PC-9 (cell line): ENCODE measurements at regions not wholly inside any gene's neighbourhood (a gene's known extent, or its start where the extent isn't known, plus 50 kb on each side); places are given as distances from the start of the nearest gene placed in this dataset.

Experiments used
- BruUV-seq: library from RNA; stranded (reverse); fragments of 400-500 nt; replicated peaks from 2 replicates; lab custom pipeline; 2021; lab: Mats Ljungman, UMichigan
- CTCF ChIA-PET: fragments of 300-600 bp; sonication (Branson Sonifier 250); formaldehyde crosslinking; loops from one replicate; lab custom pipeline; 2022; ENCODE audit warnings: antibody characterized with exemption; lab: Charles Lee
- POLR2A ChIA-PET: fragments of 300-600 bp; sonication (Branson Sonifier 250); formaldehyde crosslinking; loops from one replicate; lab custom pipeline; 2022; ENCODE audit warnings: antibody characterized with exemption; ENCODE audit not compliant: unreplicated experiment; lab: Charles Lee
- DNase-seq, 2 experiments: peaks; one replicate each; pipeline versions ENCODE4 v3.0.0 to v3.0.0-alpha.2; 2015 to 2022; ENCODE audit warnings: mixed read lengths in 1 of 2
- H2AFZ ChIP-seq: fragments of 200-600 bp; sonication (generic); 2 replicates; pipeline ENCODE4 v1.8.1; 2017; ENCODE audit warnings: antibody characterized with exemption
- H3F3A ChIP-seq: fragments of 200-600 bp; sonication (generic); 2 replicates; pipeline ENCODE4 v1.8.1; 2017; ENCODE audit warnings: antibody characterized with exemption, mild to moderate bottlenecking, low read depth; ENCODE audit not compliant: insufficient read depth
- H3K27ac ChIP-seq: fragments of 200-600 bp; sonication (generic); 2 replicates; pipeline ENCODE4 v1.6.1; 2016; ENCODE audit warnings: mixed run types
- H3K27me3 ChIP-seq: fragments of 200-600 bp; sonication (generic); 2 replicates; pipeline ENCODE4 v1.6.1; 2016; ENCODE audit warnings: low read depth, mixed run types; ENCODE audit not compliant: insufficient read depth
- H3K36me3 ChIP-seq: fragments of 200-600 bp; sonication (generic); 2 replicates; pipeline ENCODE4 v1.6.1; 2016; ENCODE audit warnings: low read depth, mixed run types
- H3K4me1 ChIP-seq: fragments of 200-600 bp; sonication (generic); replicated peaks from 2 replicates; pipeline ENCODE4 v1.6.1; 2016; ENCODE audit warnings: mixed run types; ENCODE audit not compliant: insufficient read depth
- H3K4me2 ChIP-seq: fragments of 200-600 bp; sonication (generic); 2 replicates; pipeline ENCODE4 v1.6.1; 2017; ENCODE audit warnings: mixed run types
- H3K4me3 ChIP-seq: fragments of 200-600 bp; sonication (generic); 2 replicates; pipeline ENCODE4 v1.6.1; 2016; ENCODE audit warnings: mixed run types
- H3K79me2 ChIP-seq: fragments of 200-600 bp; sonication (generic); 2 replicates; pipeline ENCODE4 v1.6.1; 2017; ENCODE audit warnings: low read depth, mixed run types
- H3K9me2 ChIP-seq: fragments of 200-600 bp; sonication (generic); 2 replicates; pipeline ENCODE4 v1.8.1; 2017; ENCODE audit warnings: mild to moderate bottlenecking; ENCODE audit not compliant: insufficient read depth
- H3K9me3 ChIP-seq: fragments of 200-600 bp; sonication (generic); 2 replicates; pipeline ENCODE4 v1.8.1; 2016; ENCODE audit warnings: low read depth; ENCODE audit not compliant: insufficient read depth
- H4K20me1 ChIP-seq: fragments of 200-600 bp; sonication (generic); 2 replicates; pipeline ENCODE4 v1.8.1; 2017; ENCODE audit not compliant: insufficient read depth
- EZH2 ChIP-seq: fragments of 200-600 bp; sonication (generic); IDR thresholded peaks from 2 replicates; pipeline ENCODE4 v1.8.0; 2017; ENCODE audit warnings: antibody characterized with exemption, low read depth
- intact Hi-C: fragments of 100-400 bp; cut with micrococcal nuclease; formaldehyde crosslinking; loops from one replicate; pipeline ENCODE4 v1.10.0; 2022; ENCODE audit not compliant: unreplicated experiment
- TF ChIP-seq, protein P1 (sequence below): fragments of 200-600 bp; sonication (generic); conservative IDR thresholded peaks from 2 replicates; pipeline ENCODE4 v1.6.1; 2017; ENCODE audit warnings: mixed run types, antibody characterized with exemption, mild to moderate bottlenecking, moderate library complexity

DNA sequence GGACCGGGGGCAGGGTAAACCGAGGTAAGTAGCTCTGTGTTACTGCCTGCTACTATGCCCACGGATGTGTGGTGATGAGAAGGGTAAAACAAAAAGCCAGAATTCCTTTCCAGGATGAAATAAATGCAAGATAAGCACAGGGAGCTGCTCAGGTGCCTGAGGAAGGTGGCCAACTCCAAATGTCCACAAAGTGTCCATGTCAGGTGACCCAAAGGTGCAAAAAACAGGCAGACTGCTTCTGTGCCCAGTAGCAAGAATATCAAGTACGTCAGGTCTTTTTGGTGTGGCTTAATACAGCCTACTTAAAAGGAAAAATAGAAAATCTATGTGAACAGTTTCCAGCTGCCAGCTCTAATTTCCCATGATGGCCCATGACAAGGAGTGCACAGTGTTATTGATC lies 279.3 kb downstream of the SETD4 start:
- no peak overlapping the region for H3K4me3 ChIP-seq
- H4K20me1 ChIP-seq, result no peaks in the 10 kb centered on the region
- H3F3A ChIP-seq, result no peaks in the 10 kb centered on the region
- no TSS peak for BruUV-seq
- peaks cover 4% of the 10 kb centered on the region; the same call in 1 of the 2 replicates for H3K4me1 ChIP-seq
- no peaks in the 10 kb centered on the region for H3K9me3 ChIP-seq
- ChIA-PET POLR2A (no interaction called here), CTCF (interaction anchor here (0.5 kb wide), 1 partner anchor 12 kb away, joined by 3 read pairs; no protein-coding TSS in a partner anchor)
- H2AFZ ChIP-seq, result no peak overlapping the region
- H3K36me3 ChIP-seq, result no peaks in the 10 kb centered on the region
- no peak overlapping the region for H3K27ac ChIP-seq
- H3K79me2 ChIP-seq, result no peaks in the 10 kb centered on the region
- H3K9me2 ChIP-seq, result no peaks in the 10 kb centered on the region
- H3K27me3 ChIP-seq, result no peaks in the 10 kb centered on the region
- intact Hi-C loops, result no loop called here
- H3K4me2 ChIP-seq, result no peak overlapping the region
- DNase-seq, result no peak
- TF ChIP-seq, protein P1, sequence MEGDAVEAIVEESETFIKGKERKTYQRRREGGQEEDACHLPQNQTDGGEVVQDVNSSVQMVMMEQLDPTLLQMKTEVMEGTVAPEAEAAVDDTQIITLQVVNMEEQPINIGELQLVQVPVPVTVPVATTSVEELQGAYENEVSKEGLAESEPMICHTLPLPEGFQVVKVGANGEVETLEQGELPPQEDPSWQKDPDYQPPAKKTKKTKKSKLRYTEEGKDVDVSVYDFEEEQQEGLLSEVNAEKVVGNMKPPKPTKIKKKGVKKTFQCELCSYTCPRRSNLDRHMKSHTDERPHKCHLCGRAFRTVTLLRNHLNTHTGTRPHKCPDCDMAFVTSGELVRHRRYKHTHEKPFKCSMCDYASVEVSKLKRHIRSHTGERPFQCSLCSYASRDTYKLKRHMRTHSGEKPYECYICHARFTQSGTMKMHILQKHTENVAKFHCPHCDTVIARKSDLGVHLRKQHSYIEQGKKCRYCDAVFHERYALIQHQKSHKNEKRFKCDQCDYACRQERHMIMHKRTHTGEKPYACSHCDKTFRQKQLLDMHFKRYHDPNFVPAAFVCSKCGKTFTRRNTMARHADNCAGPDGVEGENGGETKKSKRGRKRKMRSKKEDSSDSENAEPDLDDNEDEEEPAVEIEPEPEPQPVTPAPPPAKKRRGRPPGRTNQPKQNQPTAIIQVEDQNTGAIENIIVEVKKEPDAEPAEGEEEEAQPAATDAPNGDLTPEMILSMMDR, result no peak
- no peak for TF ChIP-seq EZH2

DNA sequence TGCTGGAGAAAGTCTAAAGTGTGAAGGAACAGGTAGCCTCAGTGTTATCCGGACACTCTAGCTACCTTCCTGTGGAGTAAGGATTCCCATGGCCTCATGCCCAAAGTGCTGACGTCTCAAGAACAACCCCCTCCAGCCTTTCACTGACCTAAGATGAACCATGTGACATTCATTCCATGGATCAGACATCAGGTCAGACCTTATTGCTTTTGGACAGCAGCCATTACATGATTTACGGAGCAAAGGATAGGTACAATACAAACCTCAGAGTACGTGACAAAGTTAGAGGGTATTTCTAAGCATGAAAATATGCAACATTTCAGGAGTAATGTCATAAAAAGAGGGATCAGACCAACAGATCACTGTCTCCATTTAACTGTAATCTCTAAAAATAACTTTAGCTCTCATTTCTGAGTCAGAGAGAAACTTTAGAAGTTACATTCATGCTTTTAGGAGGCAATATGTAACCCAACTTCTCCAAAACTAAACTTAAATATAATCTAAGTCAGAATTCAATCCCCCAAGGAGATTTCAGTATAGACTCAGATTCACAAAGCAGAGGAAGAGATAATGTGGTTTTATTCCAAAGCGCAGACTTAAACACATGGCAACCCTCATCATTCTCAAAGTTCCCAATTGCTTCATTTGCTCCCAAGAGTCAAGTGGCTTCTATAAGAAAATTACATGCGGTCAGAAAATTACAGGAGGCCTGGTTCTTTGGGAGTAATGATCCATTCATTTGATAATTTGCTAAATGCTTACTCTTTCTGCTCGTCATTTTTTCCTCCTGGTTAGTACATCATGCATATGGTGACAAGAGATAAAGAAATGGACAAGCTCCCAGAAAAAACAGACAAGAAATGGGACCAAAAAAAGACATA lies 280.4 kb downstream of the SETD4 start:
- Histone ChIP-seq H3K4me3 (no peak overlapping the region), H4K20me1 (no peaks in the 10 kb centered on the region), H3K4me1 (peaks cover 12% of the 10 kb centered on the region), H2AFZ (no peak overlapping the region), H3K79me2 (no peaks in the 10 kb centered on the region), H3F3A (no peaks in the 10 kb centered on the region), H3K36me3 (no peaks in the 10 kb centered on the region), H3K27me3 (no peaks in the 10 kb centered on the region), H3K27ac (no peak overlapping the region), H3K9me3 (no peaks in the 10 kb centered on the region), H3K4me2 (no peak overlapping the region), H3K9me2 (no peaks in the 10 kb centered on the region)
- no peak for DNase-seq
- ChIA-PET POLR2A (no interaction called here), CTCF (no interaction called here)
- TF ChIP-seq EZH2, result no peak
- BruUV-seq, result no TSS peak
- intact Hi-C loops, result no loop called here

DNA sequence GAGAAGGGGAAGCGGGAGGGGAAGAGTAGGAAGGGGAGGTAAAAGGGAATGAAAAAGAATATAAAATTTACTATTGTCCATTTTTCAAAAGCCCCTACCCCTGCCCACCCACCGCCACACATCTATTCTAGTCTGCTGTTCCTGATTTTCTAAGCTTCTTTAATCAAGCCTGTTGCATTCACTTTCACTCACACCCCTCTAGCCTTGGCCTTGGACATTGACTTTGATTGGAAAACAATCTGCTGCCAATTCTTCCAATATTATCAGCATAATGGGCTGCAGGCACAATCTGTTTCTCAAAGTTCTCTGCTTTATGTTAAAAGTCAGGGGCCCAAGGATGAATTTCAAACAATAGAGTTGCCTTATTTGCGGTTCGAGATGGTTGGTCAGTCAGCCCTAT lies 281.2 kb downstream of the SETD4 start:
- Histone ChIP-seq H3K4me3 (no peak overlapping the region), H3K27ac (no peak overlapping the region), H3K79me2 (no peaks in the 10 kb centered on the region), H3K9me3 (no peaks in the 10 kb centered on the region), H3K27me3 (no peaks in the 10 kb centered on the region), H2AFZ (no peak overlapping the region), H3K4me2 (no peak overlapping the region), H3K36me3 (no peaks in the 10 kb centered on the region), H3K4me1 (peaks cover 12% of the 10 kb centered on the region), H3K9me2 (no peaks in the 10 kb centered on the region), H4K20me1 (no peaks in the 10 kb centered on the region), H3F3A (no peaks in the 10 kb centered on the region)
- BruUV-seq, result no TSS peak
- intact Hi-C loops, result no loop called here
- CTCF ChIA-PET, result no interaction called here
- DNase-seq, result no peak
- POLR2A ChIA-PET, result no interaction called here
- TF ChIP-seq, protein P1, result no peak
- no peak for TF ChIP-seq EZH2
